H1 (cell line): ENCODE measurements at regions not wholly inside any gene's neighbourhood (a gene's known extent, or its start where the extent isn't known, plus 50 kb on each side); places are given as distances from the start of the nearest gene placed in this dataset.

Experiments
- SIRT6 ChIP-seq: IDR thresholded peaks from one replicate; pipeline ENCODE4 v1.7.1; 2012; ENCODE audit warnings: low read length, inconsistent platforms

GRCh38 chr3:168956076-168956475 is 707.4 kb downstream of the MECOM start (continued):
- TF ChIP-seq SIRT6 = no peak
